ENCODE measurements at regions not wholly inside any gene's neighbourhood (a gene's known extent, or its start where the extent isn't known, plus 50 kb on each side); places are given as distances from the start of the nearest gene placed in this dataset.
"Not testable (repeated sequence)": the region's sequence is repeated elsewhere in the genome, so short reads cannot be mapped to it uniquely, and the experiment has no call there.

- no peak for DNase-seq (ENCODE audit: low read depth)
Observed at GRCh38 chr6:10180138-10181074, 234.5 kb downstream of the TFAP2A start.

DNA sequence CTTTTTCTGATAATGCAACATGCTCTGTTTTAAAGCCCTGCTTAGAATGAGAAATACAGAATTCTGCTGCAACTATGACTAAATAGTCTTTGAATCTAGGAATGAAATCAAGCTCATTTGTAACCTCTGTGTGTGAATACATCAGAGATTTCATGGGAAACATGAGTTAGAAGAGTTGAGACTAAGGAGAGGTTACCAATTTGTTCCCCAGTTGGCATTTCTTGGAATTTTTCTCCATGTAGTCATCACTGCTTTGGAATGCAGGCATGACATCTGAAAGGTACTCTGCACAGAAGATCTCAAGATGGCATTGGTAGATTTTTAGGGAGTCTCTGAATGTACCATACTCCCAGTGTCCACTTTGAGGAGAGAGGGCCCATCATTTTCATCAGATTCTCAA, 237.2 kb downstream of the TFAP2A start:
- no peak for DNase-seq (ENCODE audit: low read depth)

DNA sequence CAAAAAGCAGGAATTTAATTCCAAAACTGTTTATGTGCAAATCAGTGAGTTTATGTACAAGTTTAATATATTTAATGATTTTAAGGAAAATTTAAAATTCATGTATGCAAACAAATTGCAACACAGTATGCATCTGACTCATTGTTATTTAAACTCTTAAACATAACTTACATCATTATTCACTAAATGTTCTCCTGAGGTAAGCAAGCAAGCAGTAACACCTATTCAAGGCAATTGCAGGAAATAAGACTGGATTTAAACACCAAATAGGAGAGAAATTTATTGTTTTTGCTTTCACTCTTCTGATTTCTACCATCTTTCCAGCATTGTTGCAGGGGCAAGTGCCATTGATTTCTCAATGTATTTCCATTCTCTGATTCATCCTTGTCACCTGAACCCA, 239.5 kb downstream of the TFAP2A start:
- no peak for DNase-seq (ENCODE audit: low read depth)

DNA sequence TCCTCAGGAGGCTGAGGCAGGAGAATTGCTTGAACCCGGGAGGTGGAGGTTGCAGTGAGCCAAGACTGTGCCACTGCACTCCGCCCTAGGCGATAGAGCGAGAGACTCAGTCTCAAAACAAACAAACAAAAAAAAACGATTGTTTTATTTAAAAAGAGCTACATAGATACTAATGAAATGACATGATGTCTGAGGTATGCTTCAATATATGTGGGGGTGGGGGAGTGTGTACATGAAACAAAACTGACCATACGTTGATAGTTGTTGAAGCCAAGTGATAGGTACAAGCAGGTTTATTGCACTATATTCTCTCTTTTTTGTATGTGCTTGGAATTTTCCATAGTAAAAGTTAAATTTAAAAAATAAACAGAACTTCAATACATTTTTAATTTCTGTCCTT, 240.1 kb downstream of the TFAP2A start:
- no peak for DNase-seq (ENCODE audit: low read depth)

- no peak for DNase-seq (ENCODE audit: low read depth)
Observed at GRCh38 chr6:10174056-10174455, 240.8 kb downstream of the TFAP2A start.

DNA sequence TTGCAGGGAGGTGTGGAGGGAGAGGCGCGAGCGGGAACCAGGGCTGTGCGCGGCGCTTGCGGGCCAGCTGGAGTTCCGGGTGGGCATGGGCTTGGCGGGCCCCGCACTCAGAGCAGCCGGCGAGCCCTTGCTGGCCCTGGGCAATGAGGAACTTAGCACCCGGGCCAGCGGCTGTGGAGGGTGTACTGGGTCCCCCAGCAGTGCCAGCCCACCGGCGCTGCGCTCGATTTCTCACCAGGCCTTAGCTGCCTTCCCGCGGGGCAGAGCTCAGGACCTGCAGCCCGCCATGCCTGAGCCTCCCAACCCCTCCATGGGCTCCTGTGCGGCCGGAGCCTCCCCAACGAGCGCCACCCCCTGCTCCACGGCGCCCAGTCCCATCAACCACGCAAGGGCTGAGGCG, 243.2 kb downstream of the TFAP2A start:
- DNase-seq (ENCODE audit: low read depth) = not testable (repeated sequence)

- no peak for DNase-seq (ENCODE audit: low read depth)
Observed at GRCh38 chr6:10170816-10171215, 244.1 kb downstream of the TFAP2A start.

- no peak for DNase-seq (ENCODE audit: low read depth)
Observed at GRCh38 chr6:10166031-10166430, 248.8 kb downstream of the TFAP2A start.

GRCh38 chr6:10163203-10163962, 251.5 kb downstream of the TFAP2A start:
- DNase-seq (ENCODE audit: low read depth) = no peak

DNA sequence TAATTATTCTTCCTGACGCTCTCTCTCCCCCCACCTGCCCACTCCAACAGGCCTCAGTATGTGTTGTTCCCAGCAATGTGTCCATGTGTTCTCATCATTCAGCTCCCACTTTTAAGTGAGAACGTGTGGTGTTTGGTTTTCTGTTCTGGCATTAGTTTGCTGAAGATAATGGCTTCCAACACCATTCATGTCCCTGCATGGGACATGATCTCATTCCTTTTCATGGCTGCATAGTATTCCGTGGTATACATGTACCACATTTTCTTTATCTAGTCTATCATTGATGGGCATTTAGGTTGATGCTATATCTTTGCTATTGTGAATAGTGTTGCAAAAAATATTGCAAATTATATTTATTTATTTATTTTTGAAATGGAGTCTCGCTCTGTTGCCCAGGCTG, 258.0 kb downstream of the TFAP2A start:
- DNase-seq (ENCODE audit: low read depth) = no peak

- no peak for DNase-seq (ENCODE audit: low read depth)
Observed at GRCh38 chr6:10154251-10154650, 260.6 kb downstream of the TFAP2A start.

DNA sequence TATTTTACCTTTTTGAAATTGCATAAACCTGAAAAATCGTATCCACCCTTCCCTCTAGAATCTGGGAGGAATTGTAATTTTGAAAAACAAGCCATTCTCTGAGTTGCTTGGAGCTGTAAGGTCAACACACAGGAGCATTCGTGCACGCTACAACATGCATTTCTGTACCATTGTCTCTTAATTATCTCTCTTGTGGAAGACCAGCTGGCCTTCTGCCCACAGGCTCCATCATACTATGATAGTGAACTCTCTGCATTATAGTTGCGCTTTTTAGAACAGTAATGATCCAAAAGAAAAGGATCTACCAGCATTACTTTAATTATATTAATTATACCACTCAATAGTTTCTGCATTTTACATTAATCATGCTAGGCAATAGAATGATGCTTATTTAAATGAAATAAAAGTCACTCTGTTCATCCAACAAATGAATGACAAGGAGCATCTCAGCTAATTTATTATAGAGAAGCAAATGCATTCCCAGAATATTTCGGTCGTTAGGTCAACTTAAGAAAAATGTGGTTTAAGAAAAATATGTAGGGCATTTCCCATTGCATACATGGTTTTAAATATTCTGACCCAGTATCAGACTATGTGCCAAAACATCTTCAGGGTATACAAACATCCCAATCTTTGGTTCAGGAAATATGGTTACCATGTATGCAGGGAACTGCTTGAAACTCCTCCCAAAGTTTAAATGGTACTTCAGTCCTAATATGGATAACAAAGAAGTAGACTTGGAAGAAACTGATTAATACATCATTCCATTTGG, 263.5 kb downstream of the TFAP2A start:
- no peak for DNase-seq (ENCODE audit: low read depth)

GRCh38 chr6:10149603-10150002, 265.3 kb downstream of the TFAP2A start:
- DNase-seq (ENCODE audit: low read depth) = no peak

- DNase-seq (ENCODE audit: low read depth) = no peak
Observed at GRCh38 chr6:10146715-10147451, 268.0 kb downstream of the TFAP2A start.

- DNase-seq (ENCODE audit: low read depth) = no peak
Observed at GRCh38 chr6:10144772-10145171, 270.1 kb downstream of the TFAP2A start.

GRCh38 chr6:10141746-10142443, 273.0 kb downstream of the TFAP2A start:
- no peak for DNase-seq (ENCODE audit: low read depth)

GRCh38 chr6:10140824-10141223, 274.1 kb downstream of the TFAP2A start:
- no peak for DNase-seq (ENCODE audit: low read depth)

- DNase-seq (ENCODE audit: low read depth) = no peak
Observed at GRCh38 chr6:10140136-10140535, 274.7 kb downstream of the TFAP2A start.

- DNase-seq (ENCODE audit: low read depth) = no peak
Observed at GRCh38 chr6:10138917-10139316, 276.0 kb downstream of the TFAP2A start.

DNA sequence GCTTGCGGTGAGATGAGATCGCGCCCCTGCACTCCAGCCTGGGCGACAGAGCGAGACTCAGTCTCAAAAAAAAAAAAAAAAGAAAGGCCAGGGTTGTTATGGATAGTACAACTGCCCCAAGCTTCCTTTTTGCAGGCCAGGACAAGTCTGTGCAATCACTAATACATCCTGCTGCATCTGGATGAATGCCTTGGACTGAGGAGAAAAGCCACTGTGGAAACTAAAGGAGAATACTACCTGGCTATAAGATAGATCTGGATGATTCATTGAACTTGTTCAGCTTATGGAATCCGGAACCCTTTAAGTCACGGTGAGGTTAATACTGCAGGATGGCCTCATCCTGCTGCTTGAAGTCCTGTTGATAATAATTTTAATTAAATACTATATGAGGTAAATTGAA, 278.2 kb downstream of the TFAP2A start:
- DNase-seq (ENCODE audit: low read depth) = no peak

- DNase-seq (ENCODE audit: low read depth) = not testable (repeated sequence)
Observed at GRCh38 chr6:10134185-10134584, 280.7 kb downstream of the TFAP2A start.

All from non-pigmented ciliary epithelial cell (primary cell).